H1 (cell line): ENCODE measurements at regions not wholly inside any gene's neighbourhood (a gene's known extent, or its start where the extent isn't known, plus 50 kb on each side); places are given as distances from the start of the nearest gene placed in this dataset.

Source experiments
- CTCF ChIA-PET: fragments of 300-600 bp; sonication (Branson Sonifier 250); formaldehyde crosslinking; loops from one replicate; lab custom pipeline; 2021; ENCODE audit not compliant: partially characterized antibody; lab: Charles Lee
- POLR2A ChIA-PET: fragments of 300-600 bp; sonication (Branson Sonifier 250); formaldehyde crosslinking; loops from one replicate; lab custom pipeline; 2021; ENCODE audit warnings: inconsistent platforms; ENCODE audit not compliant: partially characterized antibody; lab: Charles Lee
- DNase-seq, 2 experiments: peaks; one replicate each; pipeline versions ENCODE4 v3.0.0 to v3.0.0-alpha.2; 2010 to 2022; ENCODE audit warnings: low spot score in 2 of 2, low read depth in 1 of 2, mixed read lengths in 1 of 2
- FAIRE-seq: peaks from 2 replicates; lab custom pipeline; 2011; peaks lifted over from hg19 to GRCh38; lab: Jason Lieb, UNC
- H2AFZ ChIP-seq: 2 replicates; pipeline ENCODE4 v1.8.1; 2012; ENCODE audit warnings: low read length, inconsistent platforms
- H2AK5ac ChIP-seq: 2 replicates; pipeline ENCODE4 v1.6.1; 2013; ENCODE audit warnings: low read depth, low read length
- H2BK120ac ChIP-seq: replicated peaks from 2 replicates; pipeline ENCODE3; 2013; ENCODE audit warnings: low read depth, low read length, inconsistent platforms
- H2BK12ac ChIP-seq: 2 replicates; pipeline ENCODE4 v1.6.1; 2013; ENCODE audit warnings: low read depth, low read length
- H2BK15ac ChIP-seq: 2 replicates; pipeline ENCODE4 v1.6.1; 2013; ENCODE audit warnings: low read length
- H2BK20ac ChIP-seq: 2 replicates; pipeline ENCODE4 v1.6.1; 2013; ENCODE audit warnings: low read length
- H2BK5ac ChIP-seq: 2 replicates; pipeline ENCODE4 v1.6.1; 2013; ENCODE audit warnings: low read depth, low read length
- H3K14ac ChIP-seq: 2 replicates; pipeline ENCODE4 v1.6.1; 2013; ENCODE audit warnings: inconsistent platforms; ENCODE audit not compliant: insufficient read length
- H3K18ac ChIP-seq: 2 replicates; pipeline ENCODE4 v1.6.1; 2013; ENCODE audit warnings: low read length; ENCODE audit errors: extremely low read depth
- H3K23ac ChIP-seq: 2 replicates; pipeline ENCODE4 v1.6.1; 2013; ENCODE audit warnings: inconsistent platforms; ENCODE audit not compliant: insufficient read length
- H3K23me2 ChIP-seq: 2 replicates; pipeline ENCODE4 v1.6.1; 2013; ENCODE audit warnings: low read depth, low read length
- H3K27ac ChIP-seq: 2 replicates; pipeline ENCODE4 v1.6.1; 2011; ENCODE audit warnings: low read depth, low read length, inconsistent platforms
- H3K27me3 ChIP-seq, 4 experiments: replicated peaks in 1 of 4; 1 replicate in 1 of 4; 2 replicates in 3 of 4; pipeline versions ENCODE4 v1.6.1 to v1.8.1; 2011 to 2013; ENCODE audit warnings: low read length in 3 of 4, mild to moderate bottlenecking in 3 of 4, inconsistent platforms in 2 of 4, mixed read lengths in 2 of 4, moderate library complexity in 1 of 4; ENCODE audit not compliant: control insufficient read depth in 3 of 4, insufficient read depth in 3 of 4; ENCODE audit errors: extremely low read depth in 1 of 4
- H3K36me3 ChIP-seq, 4 experiments: 2 replicates each; pipeline versions ENCODE4 v1.6.1 to v1.8.1; 2011 to 2013; ENCODE audit warnings: mild to moderate bottlenecking in 4 of 4, low read length in 3 of 4, moderate library complexity in 2 of 4, control low read depth in 1 of 4, inconsistent platforms in 1 of 4; ENCODE audit not compliant: insufficient read depth in 4 of 4, control insufficient read depth in 2 of 4
- H3K4ac ChIP-seq: replicated peaks from 2 replicates; pipeline ENCODE3; 2013; ENCODE audit warnings: low read length, low read depth, mixed read lengths, inconsistent platforms; ENCODE audit not compliant: insufficient read length
- H3K4me1 ChIP-seq, 4 experiments: replicated peaks in 1 of 4; 1 replicate in 1 of 4; 2 replicates in 3 of 4; pipeline versions ENCODE4 v1.6.1 to v1.8.1; 2011 to 2013; ENCODE audit warnings: low read length in 3 of 4, inconsistent platforms in 2 of 4, mixed read lengths in 1 of 4; ENCODE audit not compliant: insufficient read depth in 4 of 4, control insufficient read depth in 3 of 4
- H3K4me2 ChIP-seq, 2 experiments: 2 replicates each; pipeline versions ENCODE4 v1.6.1 to v1.8.1; 2011 to 2013; ENCODE audit warnings: low read depth in 2 of 2, low read length in 2 of 2, control low read depth in 1 of 2, inconsistent platforms in 1 of 2, mild to moderate bottlenecking in 1 of 2; ENCODE audit not compliant: insufficient read depth in 1 of 2
- H3K4me3 ChIP-seq, 4 experiments: fragments of 200-600, 300-600 bp in 1 of 4; sonication (generic), shearing (Covaris generic), sonication (Bioruptor Twin) in 1 of 4; 2 replicates each; pipeline versions ENCODE4 v1.5.1 to v1.8.1; 2011 to 2016; ENCODE audit warnings: low read length in 4 of 4, low read depth in 3 of 4, control low read depth in 2 of 4, inconsistent platforms in 2 of 4, mild to moderate bottlenecking in 2 of 4, mixed read lengths in 1 of 4, moderate library complexity in 1 of 4; ENCODE audit not compliant: insufficient read depth in 2 of 4; ENCODE audit errors: extremely low read depth in 1 of 4
- H3K56ac ChIP-seq: replicated peaks from 2 replicates; pipeline ENCODE3; 2013; ENCODE audit warnings: low read depth, mild to moderate bottlenecking, mixed read lengths, low read length, inconsistent platforms; ENCODE audit not compliant: insufficient read length
- H3K79me1 ChIP-seq: 2 replicates; pipeline ENCODE4 v1.6.1; 2013; ENCODE audit warnings: low read depth, low read length, control low read depth
- H3K79me2 ChIP-seq, 2 experiments: 2 replicates each; pipeline versions ENCODE4 v1.6.1 to v1.8.1; 2012 to 2013; ENCODE audit warnings: low read length in 2 of 2, mild to moderate bottlenecking in 2 of 2, inconsistent platforms in 1 of 2; ENCODE audit not compliant: insufficient read depth in 2 of 2, control insufficient read depth in 1 of 2
- H3K9ac ChIP-seq, 4 experiments: replicated peaks in 1 of 4; 1 replicate in 1 of 4; 2 replicates in 3 of 4; pipeline versions ENCODE4 v1.6.1 to v1.8.1; 2011 to 2013; ENCODE audit warnings: low read depth in 3 of 4, low read length in 3 of 4, control low read depth in 2 of 4, mild to moderate bottlenecking in 2 of 4, moderate library complexity in 2 of 4, inconsistent platforms in 1 of 4; ENCODE audit errors: extremely low read depth in 1 of 4
- H3K9me3 ChIP-seq, 2 experiments: 2 replicates each; pipeline versions ENCODE4 v1.6.1 to v1.8.1; 2012 to 2013; ENCODE audit warnings: mild to moderate bottlenecking in 2 of 2, moderate library complexity in 2 of 2, control low read depth in 1 of 2, inconsistent platforms in 1 of 2, low read depth in 1 of 2, low read length in 1 of 2, mixed read lengths in 1 of 2; ENCODE audit not compliant: insufficient read depth in 2 of 2
- H4K20me1 ChIP-seq, 2 experiments: replicated peaks in 1 of 2; 2 replicates each; pipeline versions ENCODE3 to v1.8.1; 2011 to 2013; ENCODE audit warnings: inconsistent platforms in 2 of 2, low read length in 2 of 2, mild to moderate bottlenecking in 1 of 2; ENCODE audit not compliant: insufficient read depth in 2 of 2, control insufficient read depth in 1 of 2
- H4K5ac ChIP-seq: 2 replicates; pipeline ENCODE4 v1.6.1; 2013; ENCODE audit warnings: low read length, low read depth, mixed read lengths, inconsistent platforms; ENCODE audit not compliant: insufficient read length
- H4K8ac ChIP-seq: 2 replicates; pipeline ENCODE4 v1.8.0; 2013; ENCODE audit warnings: mild to moderate bottlenecking, moderate library complexity, low read length, inconsistent platforms; ENCODE audit not compliant: insufficient read depth; ENCODE audit errors: extremely low read depth
- H4K91ac ChIP-seq: replicated peaks from 2 replicates; pipeline ENCODE3; 2013; ENCODE audit warnings: low read length, mixed read lengths, inconsistent platforms; ENCODE audit not compliant: insufficient read length
- BACH1 ChIP-seq: IDR thresholded peaks from 2 replicates; pipeline ENCODE4 v1.6.1; 2012; ENCODE audit warnings: low read length, improper control_type of control experiment
- CHD2 ChIP-seq: IDR thresholded peaks from 2 replicates; pipeline ENCODE4 v1.6.1; 2012; ENCODE audit warnings: low read length, improper control_type of control experiment
- E2F6 ChIP-seq: IDR thresholded peaks from 2 replicates; pipeline ENCODE4 v1.6.1; 2012; ENCODE audit warnings: inconsistent platforms
- KDM5A ChIP-seq: fragments of 200-600 bp; IDR thresholded peaks from 2 replicates; pipeline ENCODE4 v1.7.1; 2012; ENCODE audit warnings: mild to moderate bottlenecking, low read length, inconsistent platforms, mixed read lengths
- POLR2AphosphoS5 ChIP-seq: IDR thresholded peaks from 2 replicates; pipeline ENCODE4 v1.6.1; 2011; ENCODE audit warnings: low read depth, low read length
- RAD21 ChIP-seq, 2 experiments: IDR thresholded peaks in 1 of 2; conservative IDR thresholded peaks in 1 of 2; 2 replicates each; pipeline ENCODE4 v1.6.1; 2011; ENCODE audit warnings: low read depth in 2 of 2, low read length in 2 of 2, improper control_type of control experiment in 1 of 2, inconsistent platforms in 1 of 2, mild to moderate bottlenecking in 1 of 2, moderate library complexity in 1 of 2
- SP4 ChIP-seq: IDR thresholded peaks from 2 replicates; pipeline ENCODE4 v1.6.1; 2012; ENCODE audit warnings: low read length, inconsistent platforms
- WGBS, 2 experiments: shearing (Covaris generic) in 1 of 2; methylation state at CpG; one replicate each; pipeline versions ENCODE4 v1.1.6 to v1.1.7; 2013 to 2015; ENCODE audit warnings: low lambda C conversion rate in 2 of 2, mixed read lengths in 2 of 2, inconsistent platforms in 1 of 2, low coverage in 1 of 2, missing lambda C conversion rate in 1 of 2; ENCODE audit not compliant: insufficient replicate concordance in 2 of 2, insufficient coverage in 1 of 2, insufficient read length in 1 of 2; ENCODE audit errors: extremely low coverage in 1 of 2, missing lambda C conversion rate in 1 of 2; 5-methylcytosine and 5-hydroxymethylcytosine counted together

- POLR2A ChIA-PET = interaction anchor here (0.5 kb wide), 1 partner anchor 256 kb away, joined by 3 read pairs; no protein-coding TSS in a partner anchor
- Histone ChIP-seq H2BK15ac (no peak overlapping the region), H2AK5ac (no peak overlapping the region), H2BK12ac (no peak overlapping the region), H3K56ac (no peak overlapping the region), H3K9me3 (no peaks in the 10 kb centered on the region), H3K4ac (no peak overlapping the region), H3K4me3 (no peak overlapping the region), H3K23ac (no peak overlapping the region), H3K27ac (no peak overlapping the region), H3K79me1 (no peaks in the 10 kb centered on the region), H3K23me2 (no peaks in the 10 kb centered on the region; the same call in 1 of the 2 replicates), H4K8ac (no peak overlapping the region), H3K36me3 (no peaks in the 10 kb centered on the region), H3K9ac (no peak overlapping the region), H4K20me1 (no peaks in the 10 kb centered on the region), H4K5ac (no peak overlapping the region), H3K79me2 (no peaks in the 10 kb centered on the region), H3K4me1 (no peaks in the 10 kb centered on the region), H3K4me2 (no peak overlapping the region), H2BK20ac (no peak overlapping the region), H3K14ac (no peak overlapping the region), H3K18ac (no peak overlapping the region), H2BK5ac (no peak overlapping the region), H2AFZ (no peak overlapping the region), H2BK120ac (no peak overlapping the region), H4K91ac (no peak overlapping the region), H3K27me3 (no peaks in the 10 kb centered on the region)
- TF ChIP-seq SP4 (no peak), POLR2AphosphoS5 (no peak), E2F6 (no peak), BACH1 (no peak), RAD21 (IDR thresholded peaks at IDR 0.05 in 1 of 2, conservative IDR thresholded peaks at IDR 0.05 in 1 of 2; ENCODE audit: low read depth in 2 of 2, low read length in 2 of 2) (no peak), KDM5A (no peak), CHD2 (no peak)
- WGBS, 2 experiments = 100% methylated on average over 1 of the region's 1 CpG; no CpG with 5 or more reads in 1 of the 2 experiments
- CTCF ChIA-PET = interaction anchor here (1.2 kb wide), 1 partner anchor 8 kb away, joined by 3 read pairs; no protein-coding TSS in a partner anchor
- FAIRE-seq (no peak), DNase-seq (no peak)
These were observed 470.4 kb downstream of the KDM5D start for GRCh38 chrY:19274076-19274475.
